ENCODE measurements at regions not wholly inside any gene's neighbourhood (a gene's known extent, or its start where the extent isn't known, plus 50 kb on each side); places are given as distances from the start of the nearest gene placed in this dataset.

DNA sequence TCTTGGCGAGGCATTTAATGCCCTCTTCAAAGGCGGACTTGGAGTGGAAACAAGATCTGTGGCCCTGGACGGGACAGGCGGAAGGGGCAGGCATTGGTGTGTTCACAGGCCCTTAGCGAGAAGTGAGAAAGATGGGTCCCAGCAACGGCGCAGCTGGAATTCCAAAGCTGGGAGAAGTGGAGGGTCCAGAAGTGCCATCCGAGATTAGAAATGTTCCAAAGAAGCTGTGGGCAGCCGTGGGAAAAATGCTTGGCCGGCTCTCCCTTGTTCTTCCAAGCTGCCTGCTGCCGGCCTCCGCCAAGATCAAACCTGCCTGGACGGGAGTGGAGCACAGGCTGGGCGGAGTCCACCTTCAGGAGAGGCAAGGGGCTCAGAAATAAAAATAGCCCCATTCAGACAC lies 69.4 kb upstream of the ACTRT2 start:
- Histone ChIP-seq H3K27ac (ENCODE audit: insufficient read depth, low read length) (no peak overlapping the region), H3K79me1 (ENCODE audit: low read depth in 1 of 2, low read length in 2 of 2) (no peaks in the 10 kb centered on the region), H3K4me2 (ENCODE audit: low read depth, low read length) (no peak overlapping the region), H3K4me3 (ENCODE audit: insufficient read depth, low read depth, low read length) (no peak overlapping the region), H4K8ac (ENCODE audit: low read depth in 2 of 2, low read length in 2 of 2) (no peak overlapping the region), H3K36me3 (ENCODE audit: control insufficient read depth, insufficient read depth, low read length) (no peaks in the 10 kb centered on the region), H3K23ac (ENCODE audit: low read depth, low read length) (no peak overlapping the region), H2AK9ac (replicated peaks; ENCODE audit: low read depth, low read length, poor library complexity) (no peak overlapping the region), H3K4me1 (ENCODE audit: control insufficient read depth, insufficient read depth, low read length) (no peaks in the 10 kb centered on the region), H3K27me3 (ENCODE audit: control insufficient read depth, insufficient read depth, low read length) (no peaks in the 10 kb centered on the region), H3K9ac (ENCODE audit: low read depth, low read length) (no peak overlapping the region), H2BK5ac (ENCODE audit: low read depth, low read length, poor library complexity, severe bottlenecking) (no peak overlapping the region), H4K91ac (ENCODE audit: insufficient read depth, low read depth, low read length) (no peak overlapping the region), H3K9me3 (ENCODE audit: control insufficient read depth, insufficient read depth, low read length) (peaks cover 40% of the 10 kb centered on the region), H2AK5ac (ENCODE audit: low read depth, low read length) (no peak overlapping the region), H3K14ac (replicated peaks; ENCODE audit: low read depth, low read length) (no peak overlapping the region), H2BK120ac (ENCODE audit: low read depth, low read length) (no peak overlapping the region), H2BK20ac (ENCODE audit: low read depth, low read length) (no peak overlapping the region), H3K9me1 (ENCODE audit: insufficient read depth, low read length) (no peaks in the 10 kb centered on the region), H3K18ac (ENCODE audit: low read depth, low read length) (no peak overlapping the region), H4K5ac (ENCODE audit: low read depth, low read length) (no peak overlapping the region), H3K4ac (ENCODE audit: low read depth, low read length) (no peak overlapping the region), H2AFZ (replicated peaks; ENCODE audit: low read length, poor library complexity) (no peak overlapping the region), H3K56ac (ENCODE audit: extremely low read depth, insufficient read depth, low read length) (no peak overlapping the region), H4K20me1 (ENCODE audit: insufficient read depth, low read length) (no peaks in the 10 kb centered on the region), H2BK15ac (ENCODE audit: low read depth, low read length) (no peak overlapping the region)
- TF ChIP-seq MAZ (IDR thresholded peaks at IDR 0.05; ENCODE audit: borderline replicate concordance, low read depth, low read length) (no peak), SMC3 (IDR thresholded peaks at IDR 0.05; ENCODE audit: low read depth, low read length) (no peak), MXI1 (IDR thresholded peaks at IDR 0.05; ENCODE audit: borderline replicate concordance, low read depth, low read length) (no peak), BHLHE40 (IDR thresholded peaks at IDR 0.05; ENCODE audit: low read depth, low read length) (no peak), MAFK (IDR thresholded peaks at IDR 0.05; ENCODE audit: low read depth, low read length) (no peak), RAD21 (IDR thresholded peaks at IDR 0.05; ENCODE audit: low read length) (no peak), RFX5 (IDR thresholded peaks at IDR 0.05; ENCODE audit: low read depth, low read length) (no peak), POLR2A (IDR thresholded peaks at IDR 0.05; ENCODE audit: low read depth, low read length) (no peak), RCOR1 (IDR thresholded peaks at IDR 0.05; ENCODE audit: insufficient replicate concordance, low read length) (no peak), FOS (IDR thresholded peaks at IDR 0.05; ENCODE audit: low read depth, low read length) (no peak), NFE2L2 (IDR thresholded peaks at IDR 0.05; ENCODE audit: low read depth, low read length) (no peak)
- TF ChIP-seq, protein P1, sequence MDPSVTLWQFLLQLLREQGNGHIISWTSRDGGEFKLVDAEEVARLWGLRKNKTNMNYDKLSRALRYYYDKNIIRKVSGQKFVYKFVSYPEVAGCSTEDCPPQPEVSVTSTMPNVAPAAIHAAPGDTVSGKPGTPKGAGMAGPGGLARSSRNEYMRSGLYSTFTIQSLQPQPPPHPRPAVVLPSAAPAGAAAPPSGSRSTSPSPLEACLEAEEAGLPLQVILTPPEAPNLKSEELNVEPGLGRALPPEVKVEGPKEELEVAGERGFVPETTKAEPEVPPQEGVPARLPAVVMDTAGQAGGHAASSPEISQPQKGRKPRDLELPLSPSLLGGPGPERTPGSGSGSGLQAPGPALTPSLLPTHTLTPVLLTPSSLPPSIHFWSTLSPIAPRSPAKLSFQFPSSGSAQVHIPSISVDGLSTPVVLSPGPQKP (IDR thresholded peaks at IDR 0.05; ENCODE audit: borderline replicate concordance, low read depth, low read length) = no peak
- TF ChIP-seq, protein P2, sequence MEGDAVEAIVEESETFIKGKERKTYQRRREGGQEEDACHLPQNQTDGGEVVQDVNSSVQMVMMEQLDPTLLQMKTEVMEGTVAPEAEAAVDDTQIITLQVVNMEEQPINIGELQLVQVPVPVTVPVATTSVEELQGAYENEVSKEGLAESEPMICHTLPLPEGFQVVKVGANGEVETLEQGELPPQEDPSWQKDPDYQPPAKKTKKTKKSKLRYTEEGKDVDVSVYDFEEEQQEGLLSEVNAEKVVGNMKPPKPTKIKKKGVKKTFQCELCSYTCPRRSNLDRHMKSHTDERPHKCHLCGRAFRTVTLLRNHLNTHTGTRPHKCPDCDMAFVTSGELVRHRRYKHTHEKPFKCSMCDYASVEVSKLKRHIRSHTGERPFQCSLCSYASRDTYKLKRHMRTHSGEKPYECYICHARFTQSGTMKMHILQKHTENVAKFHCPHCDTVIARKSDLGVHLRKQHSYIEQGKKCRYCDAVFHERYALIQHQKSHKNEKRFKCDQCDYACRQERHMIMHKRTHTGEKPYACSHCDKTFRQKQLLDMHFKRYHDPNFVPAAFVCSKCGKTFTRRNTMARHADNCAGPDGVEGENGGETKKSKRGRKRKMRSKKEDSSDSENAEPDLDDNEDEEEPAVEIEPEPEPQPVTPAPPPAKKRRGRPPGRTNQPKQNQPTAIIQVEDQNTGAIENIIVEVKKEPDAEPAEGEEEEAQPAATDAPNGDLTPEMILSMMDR (conservative IDR thresholded peaks at IDR 0.05; ENCODE audit: low read depth, low read length) = no peak
- ATAC-seq (ENCODE audit: low read depth) (no peak), DNase-seq (no peak)
- dilution Hi-C loops (cut with HindIII; ENCODE audit: low sequenced_read_pairs, unreplicated experiment) (no loop called here), in situ Hi-C loops (cut with MboI; ENCODE audit: low sequenced_read_pairs) (no loop called here), intact Hi-C loops (cut with micrococcal nuclease) (no loop called here)
- CTCF ChIA-PET = no interaction called here
- WGBS, 2 experiments (ENCODE audit: extremely low coverage in 2 of 2, insufficient read length in 1 of 2) = 46% methylated on average over 9 of the region's 14 CpGs; no CpG with 5 or more reads in 1 of the 2 experiments
- POLR2A ChIA-PET (ENCODE audit: unreplicated experiment) = no interaction called here
- BruUV-seq (replicated peaks) = no TSS peak

All from IMR-90 (cell line).